ENCODE measurements at regions not wholly inside any gene's neighbourhood (a gene's known extent, or its start where the extent isn't known, plus 50 kb on each side); places are given as distances from the start of the nearest gene placed in this dataset.

GRCh38 chr3:84209474-84209873, 749.3 kb upstream of the CADM2 start:
- TF ChIP-seq POLR2A (IDR thresholded peaks at IDR 0.05; ENCODE audit: low read depth, low read length): no peak
- no peak for TF ChIP-seq POLR2AphosphoS5 (IDR thresholded peaks at IDR 0.05; ENCODE audit: low read depth, low read length)
- TF ChIP-seq TAF1 (IDR thresholded peaks at IDR 0.05; ENCODE audit: borderline replicate concordance, low read depth, low read length): no peak

Data from GM12892 (cell line).